ENCODE measurements at regions not wholly inside any gene's neighbourhood (a gene's known extent, or its start where the extent isn't known, plus 50 kb on each side); places are given as distances from the start of the nearest gene placed in this dataset.

GRCh38 chr9:107731115-107731762 lies 241.7 kb upstream of the KLF4 start:
- TF ChIP-seq, protein P1, sequence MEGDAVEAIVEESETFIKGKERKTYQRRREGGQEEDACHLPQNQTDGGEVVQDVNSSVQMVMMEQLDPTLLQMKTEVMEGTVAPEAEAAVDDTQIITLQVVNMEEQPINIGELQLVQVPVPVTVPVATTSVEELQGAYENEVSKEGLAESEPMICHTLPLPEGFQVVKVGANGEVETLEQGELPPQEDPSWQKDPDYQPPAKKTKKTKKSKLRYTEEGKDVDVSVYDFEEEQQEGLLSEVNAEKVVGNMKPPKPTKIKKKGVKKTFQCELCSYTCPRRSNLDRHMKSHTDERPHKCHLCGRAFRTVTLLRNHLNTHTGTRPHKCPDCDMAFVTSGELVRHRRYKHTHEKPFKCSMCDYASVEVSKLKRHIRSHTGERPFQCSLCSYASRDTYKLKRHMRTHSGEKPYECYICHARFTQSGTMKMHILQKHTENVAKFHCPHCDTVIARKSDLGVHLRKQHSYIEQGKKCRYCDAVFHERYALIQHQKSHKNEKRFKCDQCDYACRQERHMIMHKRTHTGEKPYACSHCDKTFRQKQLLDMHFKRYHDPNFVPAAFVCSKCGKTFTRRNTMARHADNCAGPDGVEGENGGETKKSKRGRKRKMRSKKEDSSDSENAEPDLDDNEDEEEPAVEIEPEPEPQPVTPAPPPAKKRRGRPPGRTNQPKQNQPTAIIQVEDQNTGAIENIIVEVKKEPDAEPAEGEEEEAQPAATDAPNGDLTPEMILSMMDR (IDR thresholded peaks at IDR 0.05): no peak
- TF ChIP-seq EP300 (IDR thresholded peaks at IDR 0.05): no peak
- no peak for TF ChIP-seq POLR2A (IDR thresholded peaks at IDR 0.05)
